T-helper 17 cell (primary cell): ENCODE measurements at regions not wholly inside any gene's neighbourhood (a gene's known extent, or its start where the extent isn't known, plus 50 kb on each side); places are given as distances from the start of the nearest gene placed in this dataset.
"Not testable (repeated sequence)": the region's sequence is repeated elsewhere in the genome, so short reads cannot be mapped to it uniquely, and the experiment has no call there.

Experiments used
- ATAC-seq: fragments of 150-1000 bp; cut with Tn5 transposase; 2 replicates; pipeline ENCODE4 v1.10.0; 2021; ENCODE audit warnings: mild to moderate bottlenecking, moderate library complexity
- DNase-seq, 3 donors: peaks; one replicate each; pipeline versions ENCODE4 v3.0.0 to v3.0.0-alpha.2; 2020 to 2021
- H3K9me3 ChIP-seq: one replicate; pipeline ENCODE4 v1.7.0; 2013; ENCODE audit warnings: low read length, mild to moderate bottlenecking; ENCODE audit not compliant: control insufficient read depth, poor library complexity, severe bottlenecking
- H3K27ac Mint-ChIP-seq: one replicate; pipeline ENCODE4 v1.8.0; 2022; ENCODE audit warnings: mild to moderate bottlenecking, moderate library complexity, mixed read lengths
- H3K27me3 Mint-ChIP-seq: one replicate; pipeline ENCODE4 v1.8.0; 2022; ENCODE audit warnings: mixed read lengths
- H3K36me3 Mint-ChIP-seq: one replicate; pipeline ENCODE4 v1.8.0; 2022; ENCODE audit warnings: low read depth, mixed read lengths
- H3K4me1 Mint-ChIP-seq: one replicate; pipeline ENCODE4 v1.8.0; 2022; ENCODE audit warnings: mild to moderate bottlenecking, mixed read lengths
- H3K4me3 Mint-ChIP-seq: one replicate; pipeline ENCODE4 v1.8.0; 2022; ENCODE audit warnings: mild to moderate bottlenecking, moderate library complexity, mixed read lengths

- ATAC-seq (no peak), DNase-seq (no peak)
- H3K9me3 ChIP-seq: no peaks in the 10 kb centered on the region
- H3K27ac Mint-ChIP-seq: no peak overlapping the region
- H3K36me3 Mint-ChIP-seq: no peaks in the 10 kb centered on the region
- no peaks in the 10 kb centered on the region for H3K27me3 Mint-ChIP-seq
- no peaks in the 10 kb centered on the region for H3K4me1 Mint-ChIP-seq
- no peak overlapping the region for H3K4me3 Mint-ChIP-seq
Measured at GRCh38 chr17:71799657-71800056, 321.2 kb upstream of the SOX9 start.

GRCh38 chr17:71801301-71801700 lies 319.5 kb upstream of the SOX9 start:
- no peaks in the 10 kb centered on the region for H3K9me3 ChIP-seq
- Mint-ChIP-seq H3K36me3 (no peaks in the 10 kb centered on the region), H3K4me3 (no peak overlapping the region), H3K27me3 (no peaks in the 10 kb centered on the region), H3K27ac (no peak overlapping the region), H3K4me1 (no peaks in the 10 kb centered on the region)
- no peak for DNase-seq
- ATAC-seq: no peak

GRCh38 chr17:71802663-71803062 lies 318.2 kb upstream of the SOX9 start:
- ATAC-seq (no peak), DNase-seq (no peak)
- H3K9me3 ChIP-seq: no peaks in the 10 kb centered on the region
- no peaks in the 10 kb centered on the region for H3K27me3 Mint-ChIP-seq
- no peak overlapping the region for H3K27ac Mint-ChIP-seq
- no peaks in the 10 kb centered on the region for H3K36me3 Mint-ChIP-seq
- H3K4me3 Mint-ChIP-seq: no peak overlapping the region
- H3K4me1 Mint-ChIP-seq: no peaks in the 10 kb centered on the region

GRCh38 chr17:71803656-71804284 lies 317.1 kb upstream of the SOX9 start:
- ATAC-seq (no peak), DNase-seq (no peak)
- Mint-ChIP-seq H3K36me3 (no peaks in the 10 kb centered on the region), H3K4me1 (no peaks in the 10 kb centered on the region), H3K27ac (no peak overlapping the region), H3K4me3 (no peak overlapping the region), H3K27me3 (no peaks in the 10 kb centered on the region)
- no peaks in the 10 kb centered on the region for H3K9me3 ChIP-seq

GRCh38 chr17:71809537-71809936 lies 311.3 kb upstream of the SOX9 start:
- H3K4me1 Mint-ChIP-seq: no peaks in the 10 kb centered on the region

DNA sequence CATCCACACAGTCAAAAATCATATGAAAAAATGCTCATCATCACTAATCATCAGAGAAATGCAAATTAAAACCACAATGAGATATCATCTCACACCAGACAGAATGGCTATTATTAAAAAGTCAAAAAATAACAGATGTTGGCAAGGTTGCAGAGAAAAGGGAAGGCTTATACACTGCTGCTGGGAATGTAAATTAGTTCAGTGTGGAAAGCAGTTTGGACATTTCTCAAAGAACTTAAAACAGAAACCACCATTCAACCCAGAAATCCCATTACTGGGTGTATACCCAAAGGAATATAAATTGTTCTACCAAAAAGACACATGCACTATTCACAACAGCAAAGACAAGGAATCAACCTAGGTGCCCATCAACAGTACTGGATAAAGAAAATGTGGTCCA lies 307.0 kb upstream of the SOX9 start:
- H3K36me3 Mint-ChIP-seq, H3K4me1 Mint-ChIP-seq, H3K4me3 Mint-ChIP-seq, H3K9me3 ChIP-seq, DNase-seq, ATAC-seq, H3K27me3 Mint-ChIP-seq, H3K27ac Mint-ChIP-seq: not testable (repeated sequence)

More at GRCh38 chr17:71809537-71809936, 311.3 kb upstream of the SOX9 start:
- H3K27ac Mint-ChIP-seq: no peak overlapping the region
- no peak overlapping the region for H3K4me3 Mint-ChIP-seq
- no peak for DNase-seq
- ATAC-seq: no peak
- H3K9me3 ChIP-seq: no peaks in the 10 kb centered on the region
- H3K36me3 Mint-ChIP-seq: no peaks in the 10 kb centered on the region
- H3K27me3 Mint-ChIP-seq: no peaks in the 10 kb centered on the region

DNA sequence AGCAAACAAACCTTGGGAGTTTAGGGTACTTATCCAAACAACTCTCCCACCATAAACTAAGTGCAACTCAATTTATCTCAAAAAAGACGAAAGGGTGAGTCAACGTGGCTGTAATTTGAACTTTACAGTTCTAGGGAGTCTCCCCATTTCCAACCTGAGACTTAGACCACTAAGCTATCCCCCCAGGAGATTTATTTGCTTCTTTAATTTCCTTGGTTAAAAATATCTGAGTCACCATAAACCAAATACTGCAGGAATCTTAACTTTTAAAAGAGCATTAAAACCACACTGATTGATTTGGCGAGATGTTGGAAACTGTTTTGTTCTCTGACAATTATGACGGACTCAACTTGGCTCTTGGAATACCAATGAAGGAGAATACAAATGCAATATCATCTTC lies 299.3 kb upstream of the SOX9 start:
- no peaks in the 10 kb centered on the region for H3K9me3 ChIP-seq
- Mint-ChIP-seq H3K4me3 (no peak overlapping the region), H3K36me3 (no peaks in the 10 kb centered on the region), H3K4me1 (no peaks in the 10 kb centered on the region), H3K27me3 (no peaks in the 10 kb centered on the region), H3K27ac (no peak overlapping the region)
- ATAC-seq (no peak), DNase-seq (no peak)

- H3K27ac Mint-ChIP-seq: no peak overlapping the region
- no peaks in the 10 kb centered on the region for H3K36me3 Mint-ChIP-seq
- H3K4me1 Mint-ChIP-seq: no peaks in the 10 kb centered on the region
- H3K27me3 Mint-ChIP-seq: no peaks in the 10 kb centered on the region
- H3K9me3 ChIP-seq: no peaks in the 10 kb centered on the region
- ATAC-seq (no peak), DNase-seq (no peak)
- H3K4me3 Mint-ChIP-seq: no peak overlapping the region
Measured at GRCh38 chr17:71824671-71825070, 296.1 kb upstream of the SOX9 start.

DNA sequence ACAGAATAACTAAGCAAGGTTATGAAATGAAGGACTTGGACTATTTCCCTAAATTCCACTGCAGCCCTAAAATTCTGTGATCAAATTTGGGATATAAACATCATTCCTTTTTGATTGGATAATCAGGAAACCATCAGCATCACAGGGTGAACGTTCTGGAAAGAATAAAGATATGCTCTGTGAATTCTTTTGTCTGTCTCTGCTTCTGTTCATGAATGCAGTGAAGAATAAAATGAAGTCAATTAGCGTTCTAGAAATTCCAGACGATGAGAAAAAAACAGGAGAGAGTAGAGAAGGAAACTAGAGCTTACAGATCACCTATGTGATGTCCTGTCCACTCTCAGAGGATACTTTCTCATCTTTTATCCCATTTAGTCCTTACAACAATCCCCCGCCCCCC lies 295.1 kb upstream of the SOX9 start:
- no peaks in the 10 kb centered on the region for H3K9me3 ChIP-seq
- Mint-ChIP-seq H3K4me3 (no peak overlapping the region), H3K36me3 (no peaks in the 10 kb centered on the region), H3K27ac (no peak overlapping the region), H3K4me1 (no peaks in the 10 kb centered on the region), H3K27me3 (no peaks in the 10 kb centered on the region)
- ATAC-seq (no peak), DNase-seq (no peak)

DNA sequence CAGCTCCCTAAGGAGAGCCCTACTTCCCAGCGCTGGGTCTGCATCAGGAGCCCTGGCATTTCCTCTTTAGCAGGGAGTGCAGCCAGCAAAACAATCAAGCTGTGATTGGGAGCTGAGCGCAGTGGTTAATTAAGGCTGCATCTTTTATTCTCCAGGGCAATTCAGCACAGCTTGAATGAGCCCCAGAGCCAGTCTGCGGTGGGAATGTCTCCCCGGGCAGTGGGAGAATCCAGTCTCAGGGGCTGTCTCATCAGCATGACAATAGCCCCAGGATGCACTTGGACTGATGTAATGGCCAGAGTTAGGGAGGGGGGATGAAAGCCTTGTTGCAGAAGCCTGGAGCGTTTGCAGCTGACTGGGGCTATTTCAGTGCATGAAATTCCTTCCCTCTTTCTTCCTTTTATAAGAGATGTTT lies 292.6 kb upstream of the SOX9 start:
- no peak for ATAC-seq
- Mint-ChIP-seq H3K27me3 (no peaks in the 10 kb centered on the region), H3K4me1 (no peaks in the 10 kb centered on the region), H3K4me3 (no peak overlapping the region), H3K36me3 (no peaks in the 10 kb centered on the region), H3K27ac (no peak overlapping the region)
- no peaks in the 10 kb centered on the region for H3K9me3 ChIP-seq
- DNase-seq: no peak

DNA sequence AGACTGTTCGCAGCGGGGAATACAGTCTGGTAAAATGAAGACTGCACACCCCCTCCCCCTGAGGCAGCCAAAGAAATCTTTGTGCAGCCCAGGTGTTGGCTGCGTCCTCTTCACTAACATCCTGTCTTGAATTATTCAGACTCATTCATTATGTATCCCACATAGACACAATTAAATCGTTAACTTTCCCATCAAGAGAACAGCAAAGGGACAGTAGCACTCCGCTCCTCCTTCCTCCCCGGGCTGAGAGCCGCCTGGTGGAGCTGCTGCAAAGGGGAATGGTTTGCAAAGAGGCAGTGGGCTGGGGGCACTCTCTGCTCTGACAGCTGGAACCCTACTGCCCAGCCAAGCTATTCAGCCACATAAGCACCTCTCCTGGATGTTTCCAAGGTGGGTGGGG lies 290.0 kb upstream of the SOX9 start:
- H3K4me3 Mint-ChIP-seq: no peak overlapping the region
- no peaks in the 10 kb centered on the region for H3K9me3 ChIP-seq

GRCh38 chr17:71842986-71843385 lies 277.8 kb upstream of the SOX9 start:
- H3K27me3 Mint-ChIP-seq: no peaks in the 10 kb centered on the region
- H3K36me3 Mint-ChIP-seq: no peaks in the 10 kb centered on the region
- no peak for ATAC-seq
- no peak overlapping the region for H3K27ac Mint-ChIP-seq
- no peaks in the 10 kb centered on the region for H3K9me3 ChIP-seq
- no peaks in the 10 kb centered on the region for H3K4me1 Mint-ChIP-seq
- no peak for DNase-seq
- no peak overlapping the region for H3K4me3 Mint-ChIP-seq

More for the DNA sequence above, 290.0 kb upstream of the SOX9 start:
- ATAC-seq (no peak), DNase-seq (no peak)
- Mint-ChIP-seq H3K27ac (no peak overlapping the region), H3K4me1 (no peaks in the 10 kb centered on the region), H3K36me3 (no peaks in the 10 kb centered on the region), H3K27me3 (no peaks in the 10 kb centered on the region)

- H3K27ac Mint-ChIP-seq: no peak overlapping the region
- no peak overlapping the region for H3K4me3 Mint-ChIP-seq
Measured at GRCh38 chr17:71845337-71845736, 275.5 kb upstream of the SOX9 start.

GRCh38 chr17:71846561-71847110 lies 274.2 kb upstream of the SOX9 start:
- no peak overlapping the region for H3K27ac Mint-ChIP-seq
- no peak for ATAC-seq

More at GRCh38 chr17:71845337-71845736, 275.5 kb upstream of the SOX9 start:
- H3K27me3 Mint-ChIP-seq: no peaks in the 10 kb centered on the region
- no peaks in the 10 kb centered on the region for H3K36me3 Mint-ChIP-seq
- H3K4me1 Mint-ChIP-seq: no peaks in the 10 kb centered on the region
- H3K9me3 ChIP-seq: no peaks in the 10 kb centered on the region
- ATAC-seq (no peak), DNase-seq (no peak)

More at GRCh38 chr17:71846561-71847110, 274.2 kb upstream of the SOX9 start:
- Mint-ChIP-seq H3K36me3 (no peaks in the 10 kb centered on the region), H3K27me3 (no peaks in the 10 kb centered on the region), H3K4me1 (no peaks in the 10 kb centered on the region), H3K4me3 (no peak overlapping the region)
- no peaks in the 10 kb centered on the region for H3K9me3 ChIP-seq
- no peak for DNase-seq
